ENCODE measurements at regions not wholly inside any gene's neighbourhood (a gene's known extent, or its start where the extent isn't known, plus 50 kb on each side); places are given as distances from the start of the nearest gene placed in this dataset.

DNA sequence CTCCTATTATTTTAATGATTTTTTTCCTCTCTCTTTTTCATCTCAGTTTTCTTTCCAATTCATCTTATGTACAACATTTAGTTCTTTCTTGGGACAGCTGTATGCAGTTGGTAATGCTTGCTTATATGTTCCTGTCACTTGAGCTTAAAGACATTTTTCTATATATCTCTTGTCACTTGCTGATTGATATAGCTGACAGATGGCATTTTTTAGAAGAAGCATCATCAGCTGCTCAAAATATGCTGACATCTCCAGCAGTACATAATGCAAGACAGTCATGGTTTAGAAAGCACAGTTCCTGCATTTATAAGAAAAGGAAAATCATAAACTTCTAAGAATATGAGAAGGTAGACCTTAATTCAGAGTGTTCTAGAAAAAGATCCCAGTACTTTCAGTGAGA, 56.5 kb downstream of the DCAF8L1 start:
- no peaks in the 10 kb centered on the region for H3K27me3 ChIP-seq
- DNase-seq (ENCODE audit: extremely low spot score) = no peak
- intact Hi-C loops (cut with DNase I) = no loop called here
- no peaks in the 10 kb centered on the region for H3K4me1 ChIP-seq
- no peaks in the 10 kb centered on the region for H3K36me3 ChIP-seq
- no peaks in the 10 kb centered on the region for H3K9me3 ChIP-seq
- TF ChIP-seq CTCF (IDR thresholded peaks at IDR 0.05) (no peak), EP300 (IDR thresholded peaks at IDR 0.05) (no peak), POLR2AphosphoS5 (IDR thresholded peaks at IDR 0.05) (no peak), POLR2A (IDR thresholded peaks at IDR 0.05; ENCODE audit: low read depth) (no peak)
- H3K4me3 ChIP-seq = no peak overlapping the region
- no peak overlapping the region for H3K27ac ChIP-seq (replicated peaks in 1 of 4)

GRCh38 chrX:27924261-27924660, 57.0 kb downstream of the DCAF8L1 start:
- Histone ChIP-seq H3K27me3 (no peaks in the 10 kb centered on the region), H3K9me3 (no peaks in the 10 kb centered on the region), H3K27ac (replicated peaks in 1 of 4) (no peak overlapping the region), H3K4me3 (no peak overlapping the region), H3K36me3 (no peaks in the 10 kb centered on the region), H3K4me1 (no peaks in the 10 kb centered on the region)
- no peak for TF ChIP-seq POLR2AphosphoS5 (IDR thresholded peaks at IDR 0.05)
- TF ChIP-seq CTCF (IDR thresholded peaks at IDR 0.05) = no peak
- TF ChIP-seq EP300 (IDR thresholded peaks at IDR 0.05) = no peak
- no peak for TF ChIP-seq POLR2A (IDR thresholded peaks at IDR 0.05; ENCODE audit: low read depth)
- intact Hi-C loops (cut with DNase I) = no loop called here
- 72% methylated on average over 4 of the region's 4 CpGs for WGBS
- DNase-seq (ENCODE audit: extremely low spot score) = no peak

GRCh38 chrX:27918799-27919198, 62.5 kb downstream of the DCAF8L1 start:
- WGBS = 71% methylated on average over 3 of the region's 3 CpGs
- no peak for DNase-seq (ENCODE audit: extremely low spot score)
- H3K4me3 ChIP-seq = no peak overlapping the region
- no peaks in the 10 kb centered on the region for H3K27me3 ChIP-seq
- no peak overlapping the region for H3K27ac ChIP-seq (replicated peaks in 1 of 4)
- TF ChIP-seq POLR2A (IDR thresholded peaks at IDR 0.05; ENCODE audit: low read depth) = no peak
- TF ChIP-seq POLR2AphosphoS5 (IDR thresholded peaks at IDR 0.05) = no peak
- peak in 1 of 3 experiments; percentile 12 for TF ChIP-seq CTCF (IDR thresholded peaks at IDR 0.05)
- intact Hi-C loops (cut with DNase I) = no loop called here
- H3K4me1 ChIP-seq = no peaks in the 10 kb centered on the region
- no peaks in the 10 kb centered on the region for H3K36me3 ChIP-seq
- no peaks in the 10 kb centered on the region for H3K9me3 ChIP-seq

GRCh38 chrX:27917713-27918500, 63.3 kb downstream of the DCAF8L1 start:
- 68% methylated on average over 6 of the region's 6 CpGs for WGBS
- no peaks in the 10 kb centered on the region for H3K4me1 ChIP-seq
- no peaks in the 10 kb centered on the region for H3K36me3 ChIP-seq
- no peak for DNase-seq (ENCODE audit: extremely low spot score)
- TF ChIP-seq POLR2AphosphoS5 (IDR thresholded peaks at IDR 0.05) (no peak), POLR2A (IDR thresholded peaks at IDR 0.05; ENCODE audit: low read depth) (no peak), EP300 (IDR thresholded peaks at IDR 0.05) (no peak), CTCF (IDR thresholded peaks at IDR 0.05) (no peak)
- intact Hi-C loops (cut with DNase I) = no loop called here
- no peaks in the 10 kb centered on the region for H3K27me3 ChIP-seq
- H3K9me3 ChIP-seq = no peaks in the 10 kb centered on the region
- H3K27ac ChIP-seq (replicated peaks in 1 of 4) = no peak overlapping the region
- H3K4me3 ChIP-seq = no peak overlapping the region

DNA sequence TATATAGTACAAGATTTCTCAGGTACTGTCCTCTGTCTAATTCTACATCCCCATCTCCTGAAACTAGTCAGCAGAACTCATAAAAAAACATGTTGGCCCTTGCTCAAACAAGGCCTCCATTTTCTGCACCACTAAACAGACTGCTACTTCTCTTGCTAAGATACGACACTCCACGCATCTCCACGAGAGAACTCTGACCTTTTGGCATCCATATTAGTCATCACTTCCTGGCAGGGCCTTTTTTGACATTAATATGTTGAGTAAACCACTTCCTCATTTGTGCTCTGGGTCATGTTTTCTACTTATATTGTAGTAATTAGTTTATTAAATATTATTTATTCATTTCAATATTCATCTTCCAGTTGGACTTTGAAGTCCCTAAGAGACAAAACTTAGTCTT, 65.6 kb downstream of the DCAF8L1 start:
- Histone ChIP-seq H3K27ac (replicated peaks in 1 of 4) (no peak overlapping the region), H3K9me3 (no peaks in the 10 kb centered on the region), H3K4me1 (no peaks in the 10 kb centered on the region), H3K27me3 (no peaks in the 10 kb centered on the region), H3K36me3 (no peaks in the 10 kb centered on the region), H3K4me3 (no peak overlapping the region)
- no peak for DNase-seq (ENCODE audit: extremely low spot score)
- no peak for TF ChIP-seq CTCF (IDR thresholded peaks at IDR 0.05)
- TF ChIP-seq POLR2A (IDR thresholded peaks at IDR 0.05; ENCODE audit: low read depth) = no peak
- no peak for TF ChIP-seq EP300 (IDR thresholded peaks at IDR 0.05)
- no peak for TF ChIP-seq POLR2AphosphoS5 (IDR thresholded peaks at IDR 0.05)
- 47% methylated on average over 3 of the region's 3 CpGs for WGBS
- intact Hi-C loops (cut with DNase I) = no loop called here
